ENCODE measurements at regions not wholly inside any gene's neighbourhood (a gene's known extent, or its start where the extent isn't known, plus 50 kb on each side); places are given as distances from the start of the nearest gene placed in this dataset.
A peak's percentile ranks its signal among the peaks of the same experiment; 100 is the strongest.
"Not testable (repeated sequence)": the region's sequence is repeated elsewhere in the genome, so short reads cannot be mapped to it uniquely, and the experiment has no call there.

DNA sequence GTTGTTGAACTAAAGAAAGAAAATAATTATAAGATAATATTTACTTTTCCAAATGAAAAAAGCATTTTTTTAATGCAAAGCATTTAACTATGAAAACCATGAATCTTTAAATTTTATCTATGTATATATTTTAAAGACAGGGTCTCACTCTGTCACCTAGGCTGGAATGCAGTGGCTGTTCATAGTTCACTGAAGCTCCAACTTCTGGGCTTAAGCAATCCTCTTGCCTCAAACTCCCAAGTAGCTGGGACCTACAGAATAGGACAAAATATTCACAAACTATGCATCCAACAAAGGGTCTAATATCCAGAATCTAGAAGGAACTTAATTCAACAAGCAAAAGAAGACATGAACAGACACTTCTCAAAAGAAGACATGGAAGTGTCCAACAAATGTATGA is 55.9 kb upstream of the ALB start:
- no peak overlapping the region for H3K4me3 ChIP-seq (ENCODE audit: low read length)
- DNase-seq (ENCODE audit: low read depth, low spot score): no peak

DNA sequence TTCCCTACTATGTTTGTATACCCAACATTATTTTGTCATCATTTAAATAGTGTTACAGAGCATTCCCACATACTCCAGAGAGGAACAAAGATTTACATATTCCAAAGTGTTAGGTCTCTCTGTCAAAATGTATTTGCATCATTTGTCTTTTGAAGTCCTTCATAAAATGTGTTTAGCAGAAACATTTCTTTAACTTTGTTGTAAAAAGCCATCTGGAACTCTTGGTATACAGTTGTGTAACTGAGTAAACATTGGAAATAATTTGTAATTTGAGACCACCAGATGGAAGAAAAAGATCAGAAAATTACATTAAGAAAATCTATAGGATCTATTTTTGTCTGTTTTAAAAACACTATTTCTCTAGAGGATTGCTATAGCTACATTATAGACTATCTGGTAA is 56.6 kb upstream of the ALB start:
- no peak for DNase-seq (ENCODE audit: low read depth, low spot score)
- no peak overlapping the region for H3K4me3 ChIP-seq (ENCODE audit: low read length)

DNA sequence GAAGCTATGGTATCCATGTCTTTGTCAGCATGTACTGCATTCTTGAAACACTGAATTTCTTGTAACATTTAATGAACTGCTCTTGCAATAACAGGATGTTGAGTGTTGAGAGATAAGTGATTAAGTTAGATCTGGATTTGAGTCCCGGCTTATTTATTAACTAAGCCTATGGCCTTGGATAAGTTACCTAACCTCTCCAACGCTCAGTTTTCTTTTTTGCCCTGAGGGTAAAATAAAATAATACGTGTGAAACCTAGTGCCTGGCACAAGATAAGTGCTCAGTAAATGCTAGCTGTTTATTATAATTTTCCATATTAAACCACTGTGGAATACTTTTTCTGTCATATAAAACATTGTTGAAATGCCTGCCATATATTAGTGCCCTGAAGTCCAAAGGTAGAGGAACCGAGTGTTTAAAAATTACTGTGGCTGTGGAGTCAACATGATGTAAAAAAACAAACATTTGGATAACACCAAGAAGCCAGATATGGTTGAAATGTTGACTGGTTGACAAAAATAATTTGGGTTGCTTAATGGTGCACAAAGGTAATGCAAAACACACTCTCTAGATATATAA is 58.6 kb upstream of the ALB start:
- DNase-seq (ENCODE audit: low read depth, low spot score): no peak
- no peak overlapping the region for H3K4me3 ChIP-seq (ENCODE audit: low read length)

DNA sequence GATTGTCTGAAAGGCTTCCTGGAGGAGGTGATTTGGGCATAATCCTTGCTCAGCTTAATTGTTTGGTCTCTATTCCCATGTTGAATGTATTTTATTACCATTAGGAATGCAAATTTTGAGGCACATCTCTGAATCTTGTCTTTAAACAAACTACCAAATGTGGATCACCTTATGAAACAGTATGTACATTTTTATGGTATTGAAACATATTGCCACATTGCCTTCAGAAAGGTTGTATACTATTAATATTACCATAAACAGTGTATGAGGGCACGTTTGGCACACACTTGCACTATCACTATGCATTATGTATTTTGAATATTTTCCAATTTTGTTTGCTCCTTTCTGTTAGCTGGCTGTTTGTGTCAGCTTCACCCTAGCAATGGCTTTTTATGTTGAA is 60.0 kb upstream of the ALB start:
- H3K4me3 ChIP-seq (ENCODE audit: low read length): no peak overlapping the region
- DNase-seq (ENCODE audit: low read depth, low spot score): no peak

DNA sequence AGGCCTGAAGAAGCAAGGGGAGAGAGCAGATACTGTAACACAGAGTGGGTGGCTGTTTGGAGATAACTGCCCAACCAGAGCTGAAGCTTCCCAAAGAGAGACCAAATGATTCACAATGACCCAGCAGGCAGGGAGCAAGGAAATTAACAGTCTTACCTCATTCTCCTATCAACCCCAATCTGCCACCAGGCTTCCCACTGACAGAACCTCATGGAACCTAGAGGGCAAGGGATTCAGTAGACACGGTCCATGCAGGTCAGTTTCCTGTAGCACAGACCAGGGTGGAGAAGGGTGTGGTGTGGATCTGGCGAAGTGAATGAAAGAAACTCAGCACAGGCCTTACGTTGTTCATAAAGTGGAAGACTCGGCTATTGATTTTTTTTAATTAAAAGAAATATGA is 60.7 kb upstream of the ALB start:
- no peak for DNase-seq (ENCODE audit: low read depth, low spot score)
- no peak overlapping the region for H3K4me3 ChIP-seq (ENCODE audit: low read length)

DNA sequence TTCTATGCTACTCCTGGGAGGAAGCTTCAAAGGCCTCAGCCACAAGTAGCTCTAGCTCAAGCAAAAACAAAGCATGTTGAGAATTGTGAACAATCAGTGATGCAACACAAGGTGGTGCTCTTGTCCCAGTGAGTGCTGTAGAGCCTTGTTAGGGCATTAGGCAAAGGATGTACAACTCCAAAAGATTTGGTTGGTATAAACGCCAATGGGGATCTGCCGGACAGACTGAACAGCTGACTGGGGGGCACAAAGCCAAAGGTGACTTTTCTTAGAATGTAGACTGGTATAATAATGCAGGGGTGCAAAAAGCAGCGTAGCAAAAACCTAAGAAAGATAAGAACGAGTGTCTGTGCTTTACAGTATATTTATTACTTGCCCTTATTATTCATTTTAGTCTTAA is 62.6 kb upstream of the ALB start:
- peak; percentile 35 for DNase-seq (ENCODE audit: low read depth, low spot score)
- H3K4me3 ChIP-seq (ENCODE audit: low read length): no peak overlapping the region

DNA sequence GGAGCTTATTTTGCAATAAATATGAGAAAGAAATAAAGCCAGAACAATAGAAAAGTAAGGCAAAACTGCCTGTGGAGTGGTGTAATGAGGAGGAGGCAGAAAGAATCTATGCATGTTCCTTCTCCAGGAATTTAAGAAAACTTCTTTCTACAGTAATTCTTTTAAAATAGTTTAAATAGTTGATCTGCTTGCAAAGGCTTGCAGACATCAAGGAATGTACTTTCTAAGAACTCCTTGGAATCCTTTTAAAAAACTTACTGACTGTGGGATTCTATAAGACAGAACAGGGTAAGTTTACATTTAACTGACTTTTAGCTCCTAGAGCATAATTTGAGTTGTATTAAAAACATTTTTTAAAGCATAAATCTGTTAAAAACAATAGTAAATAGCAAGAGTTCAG is 63.2 kb upstream of the ALB start:
- DNase-seq (ENCODE audit: low read depth, low spot score): no peak
- H3K4me3 ChIP-seq (ENCODE audit: low read length): no peak overlapping the region

DNA sequence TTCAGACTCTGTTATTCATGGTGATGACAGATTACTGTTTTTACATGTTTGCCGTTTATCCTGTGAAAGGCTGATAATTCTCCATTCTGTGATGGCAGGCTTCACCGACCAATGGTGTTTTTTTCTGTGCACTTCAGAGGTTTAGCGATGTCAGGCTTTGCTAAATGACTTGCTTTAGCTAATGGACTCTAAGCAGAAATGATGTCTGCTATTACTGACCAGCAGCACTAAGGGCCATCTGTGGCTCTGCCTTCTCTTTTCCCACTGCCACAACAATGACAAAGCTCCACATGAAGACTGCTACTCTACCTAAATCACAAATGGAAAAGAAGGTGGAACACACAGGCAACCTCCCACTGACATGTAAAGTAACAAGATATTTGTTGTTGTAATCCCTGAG is 68.4 kb upstream of the ALB start:
- DNase-seq (ENCODE audit: low read depth, low spot score): no peak
- no peak overlapping the region for H3K4me3 ChIP-seq (ENCODE audit: low read length)

DNA sequence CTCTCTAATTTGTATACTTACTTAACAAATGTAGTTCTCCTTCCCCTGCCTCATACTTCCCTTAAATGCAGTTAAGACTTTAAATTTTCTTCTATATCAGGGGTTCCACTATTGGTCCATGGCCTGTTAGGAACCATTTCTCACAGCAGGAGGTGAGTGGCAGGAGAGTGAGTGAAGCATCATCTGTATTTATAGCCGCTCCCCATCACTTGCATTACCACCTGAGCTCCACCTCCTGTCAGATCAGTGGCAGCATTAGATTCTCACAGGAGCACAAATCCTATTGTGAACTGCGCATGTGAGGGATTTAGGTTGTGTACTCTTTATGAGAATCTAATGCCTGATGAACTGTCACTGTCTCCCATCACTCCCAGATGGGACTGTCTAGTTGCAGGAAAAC is 72.1 kb upstream of the ALB start:
- H3K4me3 ChIP-seq (ENCODE audit: low read length); DNase-seq (ENCODE audit: low read depth, low spot score): not testable (repeated sequence)

DNA sequence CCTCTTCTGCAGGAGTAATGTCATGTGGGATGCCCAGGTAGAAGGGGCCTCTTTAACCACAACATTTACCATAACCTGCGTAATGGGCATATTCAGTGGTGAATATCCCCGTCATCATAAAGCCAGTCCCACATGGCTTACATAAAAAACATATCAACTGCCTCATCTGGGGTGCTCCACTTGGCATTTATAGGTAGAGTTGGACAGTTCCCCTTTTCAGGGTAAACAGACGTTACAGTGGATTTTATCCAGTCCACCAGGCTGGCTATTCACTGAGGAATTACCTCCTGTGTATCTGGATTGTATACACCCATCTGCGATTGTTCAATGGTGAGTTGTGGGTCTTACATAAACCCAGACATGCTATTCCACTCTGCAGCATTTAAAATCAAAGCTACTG is 70.7 kb upstream of the ANKRD17 start:
- no peak for DNase-seq (ENCODE audit: low read depth, low spot score)
- H3K4me3 ChIP-seq (ENCODE audit: low read length): no peak overlapping the region

DNA sequence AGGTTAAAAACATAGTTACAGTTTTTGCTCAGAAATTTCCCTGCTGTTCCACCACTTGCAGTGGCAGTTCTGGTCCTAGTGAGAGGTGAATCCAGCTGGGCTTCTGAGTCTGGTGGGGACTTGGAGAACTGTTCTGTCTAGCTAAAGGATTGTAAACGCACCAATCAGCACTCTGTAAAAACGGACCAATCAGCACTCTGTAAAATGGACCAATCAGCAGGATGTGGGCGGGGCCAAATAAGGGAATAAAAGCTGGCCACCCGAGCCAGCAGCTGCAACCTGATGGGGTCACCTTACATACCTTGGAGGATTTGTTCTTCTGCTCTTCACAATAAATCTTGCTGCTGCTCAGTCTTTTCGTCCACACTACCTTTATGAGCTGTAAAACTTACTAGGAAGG is 67.2 kb upstream of the ANKRD17 start:
- H3K4me3 ChIP-seq (ENCODE audit: low read length); DNase-seq (ENCODE audit: low read depth, low spot score): not testable (repeated sequence)

DNA sequence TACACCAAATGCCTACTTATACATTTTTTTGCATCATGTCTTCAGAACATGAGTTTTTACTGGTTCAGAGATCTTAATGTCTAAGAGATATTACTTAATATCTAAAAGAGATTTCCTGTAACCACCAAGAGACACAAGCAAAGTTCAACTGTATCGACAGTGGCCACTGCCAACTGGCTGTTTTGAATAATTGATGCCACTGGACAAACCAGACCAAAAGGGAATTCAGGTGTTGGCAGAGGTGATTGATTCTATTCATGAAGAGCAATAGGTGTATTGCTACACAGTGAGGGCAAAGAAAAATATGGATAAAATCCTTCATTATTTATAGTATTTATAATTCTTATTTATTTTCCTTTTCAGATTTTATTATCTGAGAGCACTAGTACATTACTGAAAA is 58.5 kb upstream of the ANKRD17 start:
- DNase-seq (ENCODE audit: low read depth, low spot score): no peak

DNA sequence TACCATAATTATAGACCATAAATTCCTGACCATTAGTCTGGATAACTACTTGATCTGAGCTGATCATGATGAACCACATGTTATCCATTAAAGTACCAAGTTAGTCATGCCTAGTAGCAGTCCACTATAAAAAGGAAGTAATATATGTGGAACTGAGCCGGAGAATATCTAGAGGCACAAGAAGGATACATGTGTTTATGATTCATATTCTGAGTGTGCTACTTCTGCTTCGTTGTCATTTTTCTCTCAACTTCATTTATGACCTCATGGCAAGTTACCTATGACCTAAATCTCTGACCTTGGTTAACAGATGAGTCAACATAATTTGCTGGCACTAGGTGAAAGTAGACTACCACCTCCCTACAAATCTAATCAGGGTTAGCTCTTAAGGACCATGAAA is 56.5 kb upstream of the ANKRD17 start:
- DNase-seq (ENCODE audit: low read depth, low spot score): no peak
- no peak overlapping the region for H3K4me3 ChIP-seq (ENCODE audit: low read length)

More for the DNA sequence above, 58.5 kb upstream of the ANKRD17 start:
- H3K4me3 ChIP-seq (ENCODE audit: low read length): no peak overlapping the region

DNA sequence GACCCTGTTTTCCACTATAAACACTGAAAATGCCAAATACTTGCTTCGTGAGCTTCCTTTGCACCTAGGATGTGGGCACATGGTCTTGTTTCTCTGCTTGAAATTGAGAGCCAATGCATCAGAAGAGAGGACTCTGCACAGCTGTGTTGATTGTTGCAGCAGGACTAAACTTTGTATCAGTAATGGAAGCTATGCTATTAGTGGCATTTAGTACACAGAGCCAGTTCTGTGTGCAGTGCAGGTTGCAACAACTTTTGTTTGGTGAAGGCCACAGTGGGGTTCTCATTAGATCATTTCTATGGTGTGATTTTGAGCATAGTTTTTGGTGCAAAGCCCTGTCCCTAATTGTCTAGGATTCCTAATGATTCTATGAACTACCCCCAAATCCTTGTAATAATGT is 54.4 kb upstream of the ANKRD17 start:
- DNase-seq (ENCODE audit: low read depth, low spot score): no peak
- no peak overlapping the region for H3K4me3 ChIP-seq (ENCODE audit: low read length)

DNA sequence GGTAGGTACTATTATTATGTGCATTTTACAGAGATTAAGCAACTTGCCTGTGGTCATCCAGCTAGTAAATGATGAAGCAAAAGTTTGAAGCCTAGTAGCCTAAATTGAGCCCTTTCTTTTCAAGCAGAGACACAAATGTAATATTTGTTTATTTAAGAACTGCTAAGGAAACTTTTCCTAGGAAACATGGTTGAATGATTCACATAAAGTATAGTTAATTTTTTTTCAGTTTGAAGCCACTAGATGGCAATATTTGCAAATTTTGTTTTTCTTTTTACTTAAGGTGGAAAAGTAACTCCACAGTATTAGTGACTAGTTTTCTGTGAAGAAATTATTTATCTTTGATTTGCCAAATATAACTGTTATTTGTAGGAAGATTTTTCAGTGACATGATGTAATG is 52.8 kb upstream of the ANKRD17 start:
- peak; percentile 17 for DNase-seq (ENCODE audit: low read depth, low spot score)
- H3K4me3 ChIP-seq (ENCODE audit: low read length): no peak overlapping the region

DNA sequence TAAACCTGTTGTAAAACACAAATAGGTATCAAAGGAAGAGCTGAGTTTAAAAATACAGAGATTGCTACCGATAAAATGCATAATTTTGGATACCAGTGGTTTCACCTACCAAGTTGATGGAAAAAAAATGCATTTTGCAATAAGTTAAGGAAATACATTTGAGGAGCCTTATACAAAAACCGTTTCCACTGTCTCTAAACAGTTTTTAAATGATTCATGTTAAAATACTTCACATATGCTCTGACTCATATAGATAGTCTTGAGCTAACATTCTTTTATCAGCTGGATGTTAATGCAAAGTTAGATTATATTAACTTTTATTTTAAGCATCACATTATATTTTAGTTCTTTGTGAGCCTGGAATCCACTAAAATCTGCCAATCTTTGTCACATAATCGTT is 50.6 kb upstream of the ANKRD17 start:
- DNase-seq (ENCODE audit: low read depth, low spot score): no peak
- H3K4me3 ChIP-seq (ENCODE audit: low read length): no peak overlapping the region

Data from Jurkat, Clone E6-1 (cell line).